ENCODE measurements at regions not wholly inside any gene's neighbourhood (a gene's known extent, or its start where the extent isn't known, plus 50 kb on each side); places are given as distances from the start of the nearest gene placed in this dataset.

- TF ChIP-seq MYC (IDR thresholded peaks at IDR 0.05; ENCODE audit: borderline replicate concordance, low read length) = no peak
- TF ChIP-seq CTCF (IDR thresholded peaks at IDR 0.05) = no peak
- no peak for TF ChIP-seq JUN (IDR thresholded peaks at IDR 0.05)
- TF ChIP-seq RAD21 (conservative IDR thresholded peaks at IDR 0.05 in 1 of 2, IDR thresholded peaks at IDR 0.05 in 1 of 2) = no peak
- TF ChIP-seq EHMT2 (IDR thresholded peaks at IDR 0.05; ENCODE audit: low read depth) = no peak
- TF ChIP-seq POLR2A (IDR thresholded peaks at IDR 0.05; ENCODE audit: low read length) = no peak
- no peak for TF ChIP-seq RCOR1 (IDR thresholded peaks at IDR 0.05; ENCODE audit: low read depth, low read length)
- TF ChIP-seq HES2 (IDR thresholded peaks at IDR 0.05) = no peak
- no peak for TF ChIP-seq CHD2 (IDR thresholded peaks at IDR 0.05; ENCODE audit: low read length, partially characterized antibody)
Observed at GRCh38 chr14:34204774-34205173, 253.9 kb upstream of the EGLN3 start.
